ENCODE measurements at regions not wholly inside any gene's neighbourhood (a gene's known extent, or its start where the extent isn't known, plus 50 kb on each side); places are given as distances from the start of the nearest gene placed in this dataset.

GRCh38 chr3:102024270-102024904, 175.1 kb downstream of the NFKBIZ start:
- Histone ChIP-seq H3K9me3 (ENCODE audit: control extremely low read depth in 1 of 3, control insufficient read depth in 2 of 3, insufficient read depth in 1 of 3, low read length in 2 of 3) (no peaks in the 10 kb centered on the region), H3K27me3 (replicated peaks in 1 of 4; ENCODE audit: control extremely low read depth in 1 of 4, control insufficient read depth in 3 of 4, insufficient read depth in 4 of 4, low read length in 3 of 4) (no peaks in the 10 kb centered on the region), H3K4me2 (replicated peaks; ENCODE audit: low read depth, low read length, poor library complexity, severe bottlenecking) (no peak overlapping the region), H3K4me3 (ENCODE audit: control extremely low read depth in 1 of 5, extremely low read depth in 1 of 5, insufficient read depth in 1 of 5, low read depth in 2 of 5, low read length in 4 of 5) (no peak overlapping the region), H3K79me2 (ENCODE audit: control insufficient read depth, insufficient read depth, low read length) (no peaks in the 10 kb centered on the region), H3K27ac (ENCODE audit: low read length in 2 of 2) (no peak overlapping the region), H2AFZ (ENCODE audit: insufficient read depth, low read depth, low read length, poor library complexity, severe bottlenecking) (no peak overlapping the region), H3K4me1 (ENCODE audit: control insufficient read depth in 2 of 2, insufficient read depth in 2 of 2, low read length in 2 of 2) (peaks cover 8 to 39% of the 10 kb centered on the region in 2 donors), H3K36me3 (replicated peaks in 1 of 2; ENCODE audit: control extremely low read depth in 1 of 2, control insufficient read depth in 1 of 2, extremely low read depth in 1 of 2, insufficient read depth in 2 of 2, low read length in 1 of 2) (no peaks in the 10 kb centered on the region), H3K9ac (ENCODE audit: low read length) (no peak overlapping the region), H4K20me1 (ENCODE audit: control insufficient read depth, insufficient read depth, low read length, poor library complexity, severe bottlenecking) (no peaks in the 10 kb centered on the region)
- no peak for DNase-seq
- intact Hi-C loops (cut with micrococcal nuclease), result no loop called here
- ChIA-PET CTCF (no interaction called here), POLR2A (no interaction called here)
- no peaks in the 10 kb centered on the region for H3K27me3 Mint-ChIP-seq
- ATAC-seq (ENCODE audit: low read depth), result no peak
- H3K9me3 Mint-ChIP-seq (ENCODE audit: insufficient read depth), result no peaks in the 10 kb centered on the region
- H3K27ac Mint-ChIP-seq, result no peak overlapping the region
- H3K4me1 Mint-ChIP-seq, result peaks cover 36% of the 10 kb centered on the region
- H3K4me3 Mint-ChIP-seq, result no peak overlapping the region
- TF ChIP-seq EZH2 (IDR thresholded peaks at IDR 0.05; ENCODE audit: borderline replicate concordance, insufficient read depth, low read depth, low read length, poor library complexity, severe bottlenecking) (no peak), CTCF (IDR thresholded peaks at IDR 0.05) (no peak)

- ChIA-PET POLR2A (no interaction called here), CTCF (no interaction called here)
- Histone ChIP-seq H3K9me3 (ENCODE audit: control extremely low read depth in 1 of 3, control insufficient read depth in 2 of 3, insufficient read depth in 1 of 3, low read length in 2 of 3) (no peaks in the 10 kb centered on the region), H3K4me3 (ENCODE audit: control extremely low read depth in 1 of 5, extremely low read depth in 1 of 5, insufficient read depth in 1 of 5, low read depth in 2 of 5, low read length in 4 of 5) (no peak overlapping the region), H2AFZ (ENCODE audit: insufficient read depth, low read depth, low read length, poor library complexity, severe bottlenecking) (no peak overlapping the region), H3K4me2 (replicated peaks; ENCODE audit: low read depth, low read length, poor library complexity, severe bottlenecking) (peak overlapping the region; percentile 53), H3K79me2 (ENCODE audit: control insufficient read depth, insufficient read depth, low read length) (no peaks in the 10 kb centered on the region), H3K27ac (ENCODE audit: low read length in 2 of 2) (no peak overlapping the region), H3K4me1 (ENCODE audit: control insufficient read depth in 2 of 2, insufficient read depth in 2 of 2, low read length in 2 of 2) (peaks cover 8 to 36% of the 10 kb centered on the region in 2 donors), H3K27me3 (replicated peaks in 1 of 4; ENCODE audit: control extremely low read depth in 1 of 4, control insufficient read depth in 3 of 4, insufficient read depth in 4 of 4, low read length in 3 of 4) (no peaks in the 10 kb centered on the region), H4K20me1 (ENCODE audit: control insufficient read depth, insufficient read depth, low read length, poor library complexity, severe bottlenecking) (no peaks in the 10 kb centered on the region), H3K9ac (ENCODE audit: low read length) (no peak overlapping the region), H3K36me3 (replicated peaks in 1 of 2; ENCODE audit: control extremely low read depth in 1 of 2, control insufficient read depth in 1 of 2, extremely low read depth in 1 of 2, insufficient read depth in 2 of 2, low read length in 1 of 2) (no peaks in the 10 kb centered on the region)
- TF ChIP-seq CTCF (IDR thresholded peaks at IDR 0.05) (no peak), EZH2 (IDR thresholded peaks at IDR 0.05; ENCODE audit: borderline replicate concordance, insufficient read depth, low read depth, low read length, poor library complexity, severe bottlenecking) (no peak)
- H3K4me1 Mint-ChIP-seq, result peaks cover 29% of the 10 kb centered on the region
- ATAC-seq (ENCODE audit: low read depth) (no peak), DNase-seq (no peak)
- no peaks in the 10 kb centered on the region for H3K9me3 Mint-ChIP-seq (ENCODE audit: insufficient read depth)
- H3K27me3 Mint-ChIP-seq, result no peaks in the 10 kb centered on the region
- intact Hi-C loops (cut with micrococcal nuclease), result no loop called here
- H3K4me3 Mint-ChIP-seq, result peak overlapping the region; percentile 20
- no peak overlapping the region for H3K27ac Mint-ChIP-seq
- WGBS (ENCODE audit: insufficient coverage), result no CpG with 5 or more reads among the region's 2 CpGs
Measured at GRCh38 chr3:102025606-102026270, 176.4 kb downstream of the NFKBIZ start.

All from B cell (primary cell).